RWPE1 (cell line): ENCODE measurements at regions not wholly inside any gene's neighbourhood (a gene's known extent, or its start where the extent isn't known, plus 50 kb on each side); places are given as distances from the start of the nearest gene placed in this dataset.

Experiments
- CTCF ChIA-PET: fragments of 350-600 bp; sonication (Branson Sonifier 250); formaldehyde crosslinking; extraction: SDS; loops from one replicate; lab custom pipeline; 2021; lab: Yijun Ruan, JAX
- POLR2A ChIA-PET: fragments of 400-600 bp; formaldehyde crosslinking; extraction: SDS; loops from one replicate; lab custom pipeline; 2020; ENCODE audit warnings: antibody characterized with exemption; ENCODE audit not compliant: low non-redundant PET; lab: Yijun Ruan, JAX
- DNase-seq: peaks from one replicate; pipeline ENCODE4 v3.0.0; 2012; ENCODE audit warnings: low spot score
- H3K27ac ChIP-seq: fragments of 450-650 bp; 2 replicates; pipeline ENCODE4 v1.5.1; 2017
- TF ChIP-seq, protein P1 (sequence below): fragments of 450-650 bp; conservative IDR thresholded peaks from 2 replicates; pipeline ENCODE4 v1.5.1; 2017; ENCODE audit warnings: low read depth, mild to moderate bottlenecking

DNA sequence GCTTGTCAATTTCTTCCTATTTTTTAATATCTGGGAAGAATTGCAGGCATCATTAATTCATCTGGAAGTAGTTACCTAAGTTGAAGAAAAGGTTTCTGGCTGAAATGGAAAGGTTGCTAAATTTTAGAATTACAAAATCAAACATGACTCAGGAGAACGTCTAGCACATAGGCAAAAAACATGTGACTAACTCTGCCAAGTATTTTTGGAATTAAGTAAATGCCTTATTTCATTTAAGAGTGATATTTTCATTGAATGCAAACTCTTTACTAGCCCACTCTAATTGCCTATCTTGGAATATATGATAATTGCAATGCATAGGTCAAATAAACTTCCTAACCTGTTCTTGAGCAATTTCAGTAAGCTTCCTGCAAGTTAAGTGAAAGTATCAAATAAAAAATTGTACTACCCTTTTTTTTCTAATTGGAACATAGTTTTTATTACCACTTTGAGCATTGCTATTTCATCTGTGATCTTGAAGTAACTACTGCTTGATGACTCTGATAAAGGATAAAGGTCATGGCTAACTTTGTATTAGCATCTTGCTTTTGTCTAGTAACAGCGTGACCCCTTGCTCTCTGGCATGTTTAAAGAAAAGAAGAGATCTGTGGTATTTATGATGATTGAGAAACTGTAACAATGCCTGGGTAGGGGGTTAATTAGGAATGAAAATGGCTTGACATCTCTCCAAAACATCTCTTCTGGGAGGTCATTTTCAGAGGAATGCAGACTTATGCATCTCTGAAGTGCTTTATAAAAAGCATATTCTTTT lies 208.3 kb upstream of the NCAM2 start:
- DNase-seq: peak; percentile 5
- TF ChIP-seq, protein P1, sequence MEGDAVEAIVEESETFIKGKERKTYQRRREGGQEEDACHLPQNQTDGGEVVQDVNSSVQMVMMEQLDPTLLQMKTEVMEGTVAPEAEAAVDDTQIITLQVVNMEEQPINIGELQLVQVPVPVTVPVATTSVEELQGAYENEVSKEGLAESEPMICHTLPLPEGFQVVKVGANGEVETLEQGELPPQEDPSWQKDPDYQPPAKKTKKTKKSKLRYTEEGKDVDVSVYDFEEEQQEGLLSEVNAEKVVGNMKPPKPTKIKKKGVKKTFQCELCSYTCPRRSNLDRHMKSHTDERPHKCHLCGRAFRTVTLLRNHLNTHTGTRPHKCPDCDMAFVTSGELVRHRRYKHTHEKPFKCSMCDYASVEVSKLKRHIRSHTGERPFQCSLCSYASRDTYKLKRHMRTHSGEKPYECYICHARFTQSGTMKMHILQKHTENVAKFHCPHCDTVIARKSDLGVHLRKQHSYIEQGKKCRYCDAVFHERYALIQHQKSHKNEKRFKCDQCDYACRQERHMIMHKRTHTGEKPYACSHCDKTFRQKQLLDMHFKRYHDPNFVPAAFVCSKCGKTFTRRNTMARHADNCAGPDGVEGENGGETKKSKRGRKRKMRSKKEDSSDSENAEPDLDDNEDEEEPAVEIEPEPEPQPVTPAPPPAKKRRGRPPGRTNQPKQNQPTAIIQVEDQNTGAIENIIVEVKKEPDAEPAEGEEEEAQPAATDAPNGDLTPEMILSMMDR: no peak
- ChIA-PET CTCF (no interaction called here), POLR2A (no interaction called here)
- no peak overlapping the region for H3K27ac ChIP-seq

DNA sequence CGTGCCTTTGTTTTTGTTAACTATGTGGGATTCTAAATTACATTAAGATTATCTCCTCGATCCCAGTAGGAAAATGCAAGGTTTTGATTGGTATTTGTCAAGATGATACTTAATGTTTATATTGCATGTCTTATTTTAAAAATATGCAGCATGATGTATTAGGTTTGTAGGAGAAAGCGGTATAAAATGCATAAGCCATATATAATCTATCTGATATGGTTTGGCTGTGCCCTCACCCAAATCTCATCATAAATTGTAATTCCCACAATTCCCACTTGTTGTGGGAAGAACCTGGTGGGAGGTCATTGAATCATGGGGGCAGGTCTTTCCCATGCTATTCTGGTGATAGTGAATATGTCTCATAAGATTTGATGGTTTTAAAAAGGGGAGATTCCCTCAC lies 198.1 kb upstream of the NCAM2 start:
- no peak for DNase-seq
- ChIA-PET POLR2A (no interaction called here), CTCF (no interaction called here)
- TF ChIP-seq, protein P1: no peak
- H3K27ac ChIP-seq: no peak overlapping the region

DNA sequence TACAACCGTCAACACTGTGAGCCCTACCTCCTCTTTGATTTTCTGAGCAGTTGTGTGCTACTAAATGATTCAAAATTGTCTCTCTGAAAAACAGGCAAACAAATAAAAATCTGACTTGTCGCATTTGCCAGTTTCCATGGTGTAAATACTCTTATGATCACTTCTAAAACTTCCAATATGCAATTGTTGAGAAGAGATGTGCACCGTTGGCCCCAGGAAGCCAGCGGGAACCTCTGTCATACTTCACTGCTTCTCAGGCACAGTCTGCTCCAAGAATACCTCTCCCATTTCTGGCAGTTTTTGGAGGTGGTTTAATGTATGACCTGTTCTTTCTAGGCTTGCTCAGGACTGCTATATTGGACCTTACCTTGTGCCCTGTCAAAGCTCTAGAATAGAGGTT lies 196.0 kb upstream of the NCAM2 start:
- no peak overlapping the region for H3K27ac ChIP-seq
- ChIA-PET POLR2A (no interaction called here), CTCF (no interaction called here)
- DNase-seq: no peak
- TF ChIP-seq, protein P1: no peak

DNA sequence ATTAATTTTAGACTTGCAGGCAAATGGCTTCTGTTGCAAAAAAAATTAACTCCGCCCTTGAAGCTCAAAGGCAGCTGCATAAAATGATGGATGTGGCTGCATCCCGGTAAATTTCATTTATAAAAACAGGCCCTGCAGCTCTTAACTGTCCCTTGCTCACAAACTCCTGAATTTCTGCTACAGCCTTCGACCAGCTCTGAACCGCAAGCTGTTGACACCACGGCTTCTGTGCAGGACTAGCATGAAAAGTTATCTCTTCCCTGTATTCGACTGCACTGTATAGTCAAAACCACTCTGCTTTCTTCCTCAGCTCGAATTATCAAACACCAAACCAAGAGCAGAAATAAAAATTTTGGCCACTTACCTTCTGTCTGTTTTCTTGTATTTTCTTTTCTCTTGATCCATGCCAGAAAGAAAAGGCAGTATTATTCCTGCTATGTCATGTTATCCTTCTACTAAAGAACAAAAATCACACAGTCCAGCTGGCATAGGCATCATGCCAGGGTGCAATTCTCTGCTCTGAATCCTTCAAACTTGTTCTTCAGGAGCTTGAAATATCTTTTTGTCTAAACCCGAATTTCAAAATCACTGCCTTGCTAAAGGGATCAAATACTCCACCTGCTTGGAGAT lies 195.5 kb upstream of the NCAM2 start:
- H3K27ac ChIP-seq: no peak overlapping the region
- ChIA-PET POLR2A (no interaction called here), CTCF (no interaction called here)
- DNase-seq: no peak
- TF ChIP-seq, protein P1: no peak

DNA sequence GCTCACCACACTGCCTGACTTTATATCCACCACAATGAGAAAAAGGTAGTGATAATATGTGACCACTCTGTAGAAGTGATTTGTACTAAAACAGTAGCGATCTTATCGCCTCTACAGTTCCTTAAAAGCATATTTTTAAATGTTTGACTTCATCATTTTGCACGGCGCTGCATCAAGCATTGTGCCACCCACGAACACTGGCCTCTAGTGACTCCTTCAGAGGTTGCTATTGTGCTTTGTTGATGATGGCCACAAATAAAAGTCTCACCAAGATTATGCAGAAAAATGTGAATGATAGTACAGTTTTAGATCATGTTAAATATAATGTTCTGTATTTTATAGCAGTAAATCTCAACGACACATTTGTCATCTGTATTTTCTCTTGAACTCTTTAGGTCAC lies 186.5 kb upstream of the NCAM2 start:
- ChIA-PET POLR2A (no interaction called here), CTCF (no interaction called here)
- no peak for DNase-seq
- TF ChIP-seq, protein P1: no peak
- no peak overlapping the region for H3K27ac ChIP-seq

DNA sequence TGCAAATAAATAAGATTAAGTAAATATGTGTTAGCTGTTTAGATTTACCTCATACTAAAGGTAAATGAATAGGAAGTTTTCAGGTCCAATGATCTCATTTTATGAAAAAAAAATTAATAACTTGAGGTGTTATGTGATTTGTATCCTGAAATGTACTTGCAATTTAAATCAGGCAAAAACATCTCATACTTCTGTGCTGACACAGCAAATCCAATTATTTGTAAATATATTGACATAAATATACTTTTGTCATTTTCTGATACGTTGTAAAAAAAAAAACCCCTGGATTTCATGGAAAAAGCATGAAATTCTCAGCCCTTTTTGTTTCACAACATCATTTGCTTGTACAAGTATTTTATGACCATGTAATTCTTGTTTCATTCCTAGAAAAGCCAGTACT lies 184.1 kb upstream of the NCAM2 start:
- DNase-seq: no peak
- TF ChIP-seq, protein P1: no peak
- ChIA-PET POLR2A (no interaction called here), CTCF (no interaction called here)
- no peak overlapping the region for H3K27ac ChIP-seq
